Mesendoderm (in vitro differentiated cells): ENCODE measurements at regions not wholly inside any gene's neighbourhood (a gene's known extent, or its start where the extent isn't known, plus 50 kb on each side); places are given as distances from the start of the nearest gene placed in this dataset. TPM values are rescaled to one million over a fixed set of nuclear protein-coding genes. Genes with fewer than 3 reads are reported as not detected.

Source experiments
- DNase-seq: peaks from one replicate; pipeline ENCODE4 v3.0.0; 2013
- H2AK5ac ChIP-seq: 2 replicates; pipeline ENCODE4 v1.6.1; 2013; ENCODE audit warnings: low read length, inconsistent platforms
- H2BK120ac ChIP-seq: 2 replicates; pipeline ENCODE4 v1.6.1; 2013; ENCODE audit warnings: low read depth, mild to moderate bottlenecking, low read length, moderate library complexity, mixed read lengths
- H2BK15ac ChIP-seq: replicated peaks from 2 replicates; pipeline ENCODE4 v1.6.1; 2013; ENCODE audit warnings: low read depth, mild to moderate bottlenecking, moderate library complexity
- H2BK5ac ChIP-seq: 2 replicates; pipeline ENCODE4 v1.6.1; 2013; ENCODE audit warnings: low read length, inconsistent platforms
- H3K18ac ChIP-seq: 2 replicates; pipeline ENCODE4 v1.6.1; 2013; ENCODE audit warnings: mild to moderate bottlenecking, low read length, mixed read lengths
- H3K23ac ChIP-seq: one replicate; pipeline ENCODE4 v1.6.1; 2013; ENCODE audit warnings: low read length
- H3K27ac ChIP-seq: 2 replicates; pipeline ENCODE4 v1.5.1; 2013; ENCODE audit warnings: low read depth, mild to moderate bottlenecking, inconsistent platforms, low read length, moderate library complexity
- H3K27me3 ChIP-seq: 2 replicates; pipeline ENCODE4 v1.6.1; 2013; ENCODE audit warnings: low read length, control low read depth, mild to moderate bottlenecking, inconsistent platforms; ENCODE audit not compliant: insufficient read depth, poor library complexity
- H3K36me3 ChIP-seq: 2 replicates; pipeline ENCODE4 v1.6.1; 2013; ENCODE audit warnings: low read length, inconsistent platforms; ENCODE audit not compliant: control insufficient read depth, insufficient read depth
- H3K4ac ChIP-seq: one replicate; pipeline ENCODE4 v1.6.1; 2013; ENCODE audit warnings: low read depth, mild to moderate bottlenecking, low read length, moderate library complexity
- H3K4me1 ChIP-seq: 2 replicates; pipeline ENCODE4 v1.6.1; 2013; ENCODE audit warnings: low read depth, low read length, inconsistent platforms; ENCODE audit not compliant: control insufficient read depth
- H3K4me2 ChIP-seq: 2 replicates; pipeline ENCODE4 v1.6.1; 2013; ENCODE audit warnings: low read length
- H3K4me3 ChIP-seq: 2 replicates; pipeline ENCODE4 v1.5.1; 2013; ENCODE audit warnings: mild to moderate bottlenecking, low read length
- H3K56ac ChIP-seq: one replicate; pipeline ENCODE4 v1.6.1; 2013; ENCODE audit warnings: low read length
- H3K79me1 ChIP-seq: 2 replicates; pipeline ENCODE4 v1.6.1; 2013; ENCODE audit warnings: low read length, inconsistent platforms
- H3K79me2 ChIP-seq: 2 replicates; pipeline ENCODE4 v1.6.1; 2013; ENCODE audit warnings: mild to moderate bottlenecking, low read length; ENCODE audit not compliant: control insufficient read depth, insufficient read depth
- H3K9ac ChIP-seq: 2 replicates; pipeline ENCODE4 v1.6.1; 2013; ENCODE audit warnings: low read length, inconsistent platforms
- H4K5ac ChIP-seq: one replicate; pipeline ENCODE4 v1.6.1; 2013; ENCODE audit warnings: low read length
- H4K8ac ChIP-seq: one replicate; pipeline ENCODE4 v1.6.1; 2013; ENCODE audit warnings: low read depth, mild to moderate bottlenecking, control low read depth, low read length, moderate library complexity
- WGBS: extraction: QIAGEN DNeasy Blood & Tissue Kit; methylation state at CpG from one replicate; pipeline ENCODE4 v1.1.7; 2013; ENCODE audit warnings: low lambda C conversion rate, missing lambda C conversion rate; ENCODE audit not compliant: insufficient coverage; ENCODE audit errors: extremely low coverage; 5-methylcytosine and 5-hydroxymethylcytosine counted together
- small RNA-seq: library from polyadenylated mRNA; stranded (forward); fragments of <200 nt; extraction: miRNeasy Mini kit (QIAGEN cat#:217004); gene quantifications from one replicate; pipeline ENCODE3, GENCODE V24; 2013; ENCODE audit not compliant: insufficient read depth

DNA sequence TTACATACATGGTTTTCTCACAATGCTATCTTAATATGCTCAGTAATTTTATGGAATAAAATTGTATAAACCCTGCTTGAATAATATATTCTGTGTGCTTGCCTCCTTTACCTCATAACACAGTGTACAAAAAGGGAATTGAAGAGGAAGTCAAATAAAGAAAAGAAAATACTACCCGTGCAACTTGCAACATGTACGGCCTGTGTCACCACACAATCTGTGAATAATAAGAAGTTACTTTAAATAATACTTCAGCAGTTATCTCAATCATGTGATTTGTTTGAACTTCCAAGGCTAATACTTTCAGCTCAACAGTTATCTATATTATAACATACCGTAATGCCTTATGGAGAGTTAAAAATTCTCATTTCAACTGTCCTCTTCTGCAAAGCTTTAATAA, 58.1 kb upstream of the SATB1 start:
- no peak overlapping the region for H3K4ac ChIP-seq
- no peak overlapping the region for H3K18ac ChIP-seq
- no CpG with 5 or more reads among the region's 3 CpGs for WGBS
- no peak overlapping the region for H3K4me3 ChIP-seq
- no peak overlapping the region for H3K56ac ChIP-seq
- no peak overlapping the region for H2AK5ac ChIP-seq
- no peaks in the 10 kb centered on the region for H3K79me1 ChIP-seq
- H3K79me2 ChIP-seq: no peaks in the 10 kb centered on the region
- no peak for DNase-seq
- H3K9ac ChIP-seq: no peak overlapping the region
- no peak overlapping the region for H3K27ac ChIP-seq
- H4K5ac ChIP-seq: no peak overlapping the region
- no peaks in the 10 kb centered on the region for H3K36me3 ChIP-seq
- H3K4me1 ChIP-seq: peaks cover 6% of the 10 kb centered on the region
- no peak overlapping the region for H4K8ac ChIP-seq
- no peak overlapping the region for H3K23ac ChIP-seq
- no peaks in the 10 kb centered on the region for H3K27me3 ChIP-seq
- no peak overlapping the region for H2BK15ac ChIP-seq
- no peak overlapping the region for H2BK5ac ChIP-seq
- no peak overlapping the region for H2BK120ac ChIP-seq
- no peak overlapping the region for H3K4me2 ChIP-seq

DNA sequence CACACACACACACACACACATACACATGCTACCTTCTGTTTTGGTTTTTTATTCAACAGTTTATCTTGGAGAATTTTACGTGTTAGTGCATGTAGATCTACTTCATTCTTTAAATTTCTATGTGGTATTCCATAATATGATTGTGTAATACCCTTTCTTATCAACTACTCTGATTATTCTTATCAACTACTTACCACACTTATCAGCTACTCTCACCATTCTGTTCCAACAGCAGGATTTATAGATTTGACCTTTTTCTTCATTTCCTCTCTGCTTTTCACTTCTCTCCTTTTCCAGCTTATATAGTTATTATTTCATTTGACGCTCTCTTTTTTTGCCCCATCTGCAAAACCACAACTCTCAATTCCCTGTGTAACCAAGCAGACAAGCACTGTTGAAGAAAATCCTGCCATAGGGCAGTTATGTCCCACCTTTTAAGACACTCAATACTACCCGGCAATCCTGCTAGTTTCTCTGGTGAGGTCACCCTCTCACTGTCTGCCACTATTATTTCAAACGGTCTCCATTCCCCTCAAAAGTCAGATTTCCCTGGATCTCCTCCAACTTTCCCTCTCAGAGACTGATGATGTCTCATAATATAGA, 56.9 kb upstream of the SATB1 start:
- DNase-seq: peak; percentile 70
- Histone ChIP-seq H3K4me2 (no peak overlapping the region), H2AK5ac (no peak overlapping the region), H3K9ac (no peak overlapping the region), H3K79me1 (no peaks in the 10 kb centered on the region), H3K18ac (no peak overlapping the region), H3K36me3 (no peaks in the 10 kb centered on the region), H3K27ac (peak overlapping the region; percentile 66), H4K5ac (no peak overlapping the region), H3K23ac (no peak overlapping the region), H3K4me3 (no peak overlapping the region), H2BK15ac (no peak overlapping the region), H3K27me3 (no peaks in the 10 kb centered on the region), H3K4me1 (peaks cover 6% of the 10 kb centered on the region), H3K4ac (no peak overlapping the region), H2BK5ac (peak overlapping the region; percentile 69), H3K79me2 (no peaks in the 10 kb centered on the region), H4K8ac (no peak overlapping the region), H2BK120ac (no peak overlapping the region), H3K56ac (peak overlapping the region; percentile 53)
- WGBS: no CpG with 5 or more reads among the region's 4 CpGs

- Histone ChIP-seq H3K36me3 (no peaks in the 10 kb centered on the region), H2BK5ac (no peak overlapping the region), H3K4me3 (no peak overlapping the region), H4K5ac (no peak overlapping the region), H4K8ac (no peak overlapping the region), H3K27me3 (no peaks in the 10 kb centered on the region), H3K4me2 (no peak overlapping the region), H2AK5ac (no peak overlapping the region), H3K79me1 (no peaks in the 10 kb centered on the region), H2BK15ac (no peak overlapping the region), H3K4me1 (peaks cover 12% of the 10 kb centered on the region), H2BK120ac (no peak overlapping the region), H3K4ac (no peak overlapping the region), H3K9ac (no peak overlapping the region), H3K27ac (no peak overlapping the region), H3K56ac (no peak overlapping the region), H3K18ac (no peak overlapping the region), H3K23ac (no peak overlapping the region), H3K79me2 (no peaks in the 10 kb centered on the region)
- DNase-seq: no peak
- no CpG with 5 or more reads among the region's 4 CpGs for WGBS
These were observed 52.5 kb upstream of the SATB1 start for GRCh38 chr3:18477620-18478019.

Small RNAs in the stretch of these regions (small RNA-seq; reads per million reads assigned to genes)
- gene RNU6-138P: not detected
